Activated naive CD4-positive, alpha-beta T cell treated with Interleukin-2 at 50 U/mL for 16 hours (primary cell): ENCODE measurements at regions not wholly inside any gene's neighbourhood (a gene's known extent, or its start where the extent isn't known, plus 50 kb on each side); places are given as distances from the start of the nearest gene placed in this dataset.
"Not testable (repeated sequence)": the region's sequence is repeated elsewhere in the genome, so short reads cannot be mapped to it uniquely, and the experiment has no call there.

Experiments
- DNase-seq: peaks from one replicate; pipeline ENCODE4 v3.0.0-alpha.2; 2020

- no peak for DNase-seq
Observed at GRCh38 chr13:88739195-88739594, 1068.0 kb downstream of the SLITRK5 start.

GRCh38 chr13:88744289-88744688 is 1073.1 kb downstream of the SLITRK5 start:
- no peak for DNase-seq

- DNase-seq = no peak
Observed at GRCh38 chr13:88745011-88745410, 1073.8 kb downstream of the SLITRK5 start.

- no peak for DNase-seq
Observed at GRCh38 chr13:88752041-88752440, 1080.9 kb downstream of the SLITRK5 start.

- no peak for DNase-seq
Observed at GRCh38 chr13:88754141-88754540, 1083.0 kb downstream of the SLITRK5 start.

GRCh38 chr13:88761145-88761544 is 1090.0 kb downstream of the SLITRK5 start:
- no peak for DNase-seq

- no peak for DNase-seq
Observed at GRCh38 chr13:88764103-88764502, 1092.9 kb downstream of the SLITRK5 start.

- no peak for DNase-seq
Observed at GRCh38 chr13:88800505-88800904, 1129.3 kb downstream of the SLITRK5 start.

GRCh38 chr13:88801361-88801760 is 1130.2 kb downstream of the SLITRK5 start:
- no peak for DNase-seq

- no peak for DNase-seq
Observed at GRCh38 chr13:88802886-88803285, 1131.7 kb downstream of the SLITRK5 start.

- DNase-seq = no peak
Observed at GRCh38 chr13:88806438-88806837, 1135.3 kb downstream of the SLITRK5 start.

- DNase-seq = no peak
Observed at GRCh38 chr13:88817560-88817959, 1146.4 kb downstream of the SLITRK5 start.

- no peak for DNase-seq
Observed at GRCh38 chr13:88823114-88823513, 1151.9 kb downstream of the SLITRK5 start.

- DNase-seq = no peak
Observed at GRCh38 chr13:88824218-88824617, 1153.0 kb downstream of the SLITRK5 start.

GRCh38 chr13:88840085-88840484 is 1168.9 kb downstream of the SLITRK5 start:
- no peak for DNase-seq

- DNase-seq = not testable (repeated sequence)
Observed at GRCh38 chr13:88852293-88852692, 1181.1 kb downstream of the SLITRK5 start.

GRCh38 chr13:88857256-88857655 is 1186.1 kb downstream of the SLITRK5 start:
- DNase-seq = no peak

- DNase-seq = no peak
Observed at GRCh38 chr13:88862095-88862620, 1191.0 kb downstream of the SLITRK5 start.

- no peak for DNase-seq
Observed at GRCh38 chr13:88863116-88863515, 1191.9 kb downstream of the SLITRK5 start.

- no peak for DNase-seq
Observed at GRCh38 chr13:88866195-88866594, 1195.0 kb downstream of the SLITRK5 start.

- DNase-seq = no peak
Observed at GRCh38 chr13:88883741-88884140, 1212.6 kb downstream of the SLITRK5 start.

GRCh38 chr13:88887045-88887662 is 1216.0 kb downstream of the SLITRK5 start:
- DNase-seq = no peak

- no peak for DNase-seq
Observed at GRCh38 chr13:88895261-88895941, 1224.2 kb downstream of the SLITRK5 start.

GRCh38 chr13:88896466-88896865 is 1225.3 kb downstream of the SLITRK5 start:
- DNase-seq = no peak
